HepG2 (cell line): ENCODE measurements at regions not wholly inside any gene's neighbourhood (a gene's known extent, or its start where the extent isn't known, plus 50 kb on each side); places are given as distances from the start of the nearest gene placed in this dataset.

Experiments
- ATAC-seq: fragments of 200-7000 bp; cut with Tn5 transposase; 3 replicates; pipeline ENCODE4 v1.9.1; 2020; ENCODE audit warnings: mild to moderate bottlenecking, moderate library complexity
- BruUV-seq: library from RNA; stranded (reverse); fragments of 400-500 nt; replicated peaks from 2 replicates; lab custom pipeline; 2021; lab: Mats Ljungman, UMichigan
- CTCF ChIA-PET: fragments of 300-600 bp; formaldehyde crosslinking; extraction: SDS; loops from one replicate; lab custom pipeline; 2021; ENCODE audit warnings: low total read pairs, inconsistent platforms, low intra/inter-chr PET ratio; lab: Yijun Ruan, JAX
- POLR2A ChIA-PET: fragments of 350-600 bp; sonication (Branson Sonifier 250); formaldehyde crosslinking; loops from one replicate; lab custom pipeline; 2020; ENCODE audit warnings: antibody characterized with exemption, inconsistent platforms; lab: Yijun Ruan, JAX
- DNase-seq: peaks from one replicate; pipeline ENCODE4 v3.0.0-alpha.2; 2015; ENCODE audit warnings: low spot score
- FAIRE-seq: peaks from 3 replicates; lab custom pipeline; 2011; peaks lifted over from hg19 to GRCh38; lab: Jason Lieb, UNC
- H2AFZ ChIP-seq: one replicate; pipeline ENCODE4 v1.6.1; 2011; ENCODE audit warnings: low read length, inconsistent platforms
- H3K27ac ChIP-seq: fragments of 300-600 bp; 3 replicates; pipeline ENCODE4 v1.8.0; 2011; ENCODE audit warnings: mixed run types, mild to moderate bottlenecking, mixed read lengths, low read length, inconsistent platforms; ENCODE audit not compliant: insufficient read depth; ENCODE audit errors: extremely low read length
- H3K27me3 ChIP-seq, 2 experiments: fragments of 200-600 bp in 1 of 2; 2 replicates in 1 of 2; 3 replicates in 1 of 2; pipeline versions ENCODE4 v1.6.0 to v1.8.0; 2011; ENCODE audit warnings: low read length in 2 of 2, mild to moderate bottlenecking in 2 of 2, moderate library complexity in 2 of 2, inconsistent platforms in 1 of 2; ENCODE audit not compliant: insufficient read depth in 2 of 2, control insufficient read depth in 1 of 2
- H3K36me3 ChIP-seq, 2 experiments: fragments of 200-600 bp in 1 of 2; replicated peaks in 1 of 2; 2 replicates in 1 of 2; 3 replicates in 1 of 2; pipeline versions ENCODE4 v1.5.1 to v1.8.0; 2011; ENCODE audit warnings: low read length in 2 of 2, inconsistent platforms in 1 of 2; ENCODE audit not compliant: insufficient read depth in 2 of 2, control insufficient read depth in 1 of 2
- H3K4me1 ChIP-seq: 2 replicates; pipeline ENCODE4 v1.5.1; 2012; ENCODE audit warnings: low read length, inconsistent platforms; ENCODE audit not compliant: insufficient read depth
- H3K4me2 ChIP-seq: 2 replicates; pipeline ENCODE4 v1.6.0; 2011; ENCODE audit warnings: low read depth, low read length, inconsistent platforms
- H3K4me3 ChIP-seq, 3 experiments: fragments of 200-600 bp in 1 of 3; sonication (generic), shearing (Covaris generic) in 1 of 3; replicated peaks in 1 of 3; 2 replicates each; pipeline ENCODE4 v1.5.1; 2011 to 2016; ENCODE audit warnings: low read length in 3 of 3, inconsistent platforms in 2 of 3, low read depth in 2 of 3, mild to moderate bottlenecking in 2 of 3, control low read depth in 1 of 3, mixed read lengths in 1 of 3; ENCODE audit not compliant: insufficient read depth in 1 of 3
- H3K79me2 ChIP-seq: one replicate; pipeline ENCODE4 v1.6.1; 2011; ENCODE audit warnings: low read length, inconsistent platforms; ENCODE audit not compliant: insufficient read depth
- H3K9ac ChIP-seq: 2 replicates; pipeline ENCODE4 v1.6.0; 2011; ENCODE audit warnings: mild to moderate bottlenecking, low read depth, low read length, inconsistent platforms; ENCODE audit not compliant: insufficient read depth
- H3K9me3 ChIP-seq: 2 replicates; pipeline ENCODE4 v1.5.1; 2012; ENCODE audit warnings: mild to moderate bottlenecking, low read length
- H4K20me1 ChIP-seq: 2 replicates; pipeline ENCODE4 v1.6.0; 2011; ENCODE audit warnings: inconsistent platforms, mild to moderate bottlenecking, low read length, moderate library complexity; ENCODE audit not compliant: insufficient read depth
- FOSL2 ChIP-seq: sonication (generic); formaldehyde crosslinking; IDR thresholded peaks from 2 replicates; pipeline ENCODE4 v1.4.0; 2020; ENCODE audit warnings: missing genetic modification reagents
- SIN3A ChIP-seq: IDR thresholded peaks from 2 replicates; pipeline ENCODE4 v1.6.1; 2011; ENCODE audit warnings: low read depth, mild to moderate bottlenecking, control low read depth, low read length, borderline replicate concordance
- TEAD2 ChIP-seq: sonication (generic); formaldehyde crosslinking; IDR thresholded peaks from 2 replicates; pipeline ENCODE4 v1.9.0; 2021; ENCODE audit warnings: missing genetic modification reagents
- ZFY ChIP-seq: sonication (generic); formaldehyde crosslinking; IDR thresholded peaks from 2 replicates; pipeline ENCODE4 v1.4.0; 2020; ENCODE audit warnings: missing genetic modification reagents
- ZNF343 ChIP-seq: sonication (generic); formaldehyde crosslinking; IDR thresholded peaks from 2 replicates; pipeline ENCODE4 v1.4.0; 2020; ENCODE audit warnings: mild to moderate bottlenecking, missing genetic modification reagents
- ZNF672 ChIP-seq: sonication (generic); formaldehyde crosslinking; IDR thresholded peaks from 2 replicates; pipeline ENCODE4 v1.8.1; 2022; ENCODE audit warnings: missing genetic modification reagents
- ZNF678 ChIP-seq: sonication (generic); formaldehyde crosslinking; IDR thresholded peaks from 2 replicates; pipeline ENCODE4 v1.4.0; 2020; ENCODE audit warnings: mild to moderate bottlenecking, missing genetic modification reagents
- ZNF703 ChIP-seq: sonication (generic); formaldehyde crosslinking; IDR thresholded peaks from 2 replicates; pipeline ENCODE4 v1.5.1; 2020; ENCODE audit warnings: missing genetic modification reagents, mild to moderate bottlenecking, moderate library complexity, borderline replicate concordance
- WGBS: methylation state at CpG from one replicate; pipeline ENCODE4 v1.1.6; 2017; ENCODE audit warnings: low lambda C conversion rate; 5-methylcytosine and 5-hydroxymethylcytosine counted together
- in situ Hi-C: cut with HindIII; loops from 2 replicates; pipeline ENCODE4 v1.10.0; 2017; ENCODE audit warnings: low pct_unique_long_range_greater_than_20kb; ENCODE audit not compliant: extremely low pct_ligation_motif_present
- intact Hi-C: fragments of 100-400 bp; cut with micrococcal nuclease; formaldehyde crosslinking; loops from one replicate; pipeline ENCODE4 v1.10.0; 2022; ENCODE audit not compliant: unreplicated experiment
- TF ChIP-seq, protein P1 (sequence below): sonication (generic); formaldehyde crosslinking; IDR thresholded peaks from 2 replicates; pipeline ENCODE4 v1.5.0; 2020; ENCODE audit warnings: missing genetic modification reagents
- TF ChIP-seq, protein P2 (sequence below): sonication (generic); formaldehyde crosslinking; IDR thresholded peaks from 2 replicates; pipeline ENCODE4 v1.5.1; 2020; ENCODE audit warnings: mild to moderate bottlenecking, missing genetic modification reagents

DNA sequence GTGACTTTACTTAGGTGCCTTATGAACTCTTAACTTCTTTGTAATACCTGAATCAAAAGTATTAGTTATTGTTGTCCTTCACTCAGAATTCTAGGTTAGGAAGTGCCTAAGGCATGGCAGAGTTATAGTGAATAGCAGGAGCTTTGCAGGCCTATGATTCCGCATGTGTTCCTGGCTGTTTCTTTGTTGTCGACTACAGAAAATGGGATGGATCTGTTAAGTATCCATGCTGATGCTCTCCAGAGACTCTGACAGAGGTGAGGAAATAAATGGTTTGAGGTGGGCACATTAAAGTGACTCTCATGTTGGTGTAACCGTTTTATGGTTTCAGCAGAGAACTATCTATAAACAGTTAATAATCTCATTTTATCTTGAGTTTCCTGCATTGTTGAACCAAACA lies 1601.3 kb downstream of the PCDH7 start:
- ATAC-seq = no peak
- H3K9ac ChIP-seq = no peak overlapping the region
- 18% methylated on average over 3 of the region's 3 CpGs for WGBS

DNA sequence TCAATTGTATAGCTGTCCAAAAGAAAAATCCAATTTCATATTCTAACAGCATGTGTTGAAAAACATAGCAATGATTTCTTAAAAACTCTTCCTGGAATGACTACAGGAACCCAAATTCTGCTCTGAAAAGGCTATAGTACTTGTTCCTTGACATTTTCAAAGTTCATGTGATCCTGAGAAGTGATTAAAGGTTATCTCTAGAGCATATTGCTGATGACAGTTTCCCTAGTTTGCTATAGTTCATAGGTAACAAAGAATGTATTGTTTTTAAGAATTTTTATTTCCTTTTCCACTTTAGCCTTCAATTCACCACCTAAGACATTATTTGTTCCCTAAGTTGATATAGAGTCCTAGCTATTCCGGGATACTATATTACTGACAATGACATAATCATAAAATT lies 1614.6 kb downstream of the PCDH7 start:
- DNase-seq (no peak), FAIRE-seq (no peak), ATAC-seq (no peak)
- H3K4me1 ChIP-seq = no peaks in the 10 kb centered on the region
- no peaks in the 10 kb centered on the region for H3K27me3 ChIP-seq
- WGBS = 3% methylated on average over 1 of the region's 1 CpG
- intact Hi-C loops = no loop called here
- H3K79me2 ChIP-seq = no peaks in the 10 kb centered on the region
- H3K4me3 ChIP-seq = no peak overlapping the region
- H3K9ac ChIP-seq = no peak overlapping the region
- H3K36me3 ChIP-seq = no peaks in the 10 kb centered on the region
- H3K9me3 ChIP-seq = peaks cover 19% of the 10 kb centered on the region
- CTCF ChIA-PET = no interaction called here
- BruUV-seq = no TSS peak
- TF ChIP-seq, protein P1, sequence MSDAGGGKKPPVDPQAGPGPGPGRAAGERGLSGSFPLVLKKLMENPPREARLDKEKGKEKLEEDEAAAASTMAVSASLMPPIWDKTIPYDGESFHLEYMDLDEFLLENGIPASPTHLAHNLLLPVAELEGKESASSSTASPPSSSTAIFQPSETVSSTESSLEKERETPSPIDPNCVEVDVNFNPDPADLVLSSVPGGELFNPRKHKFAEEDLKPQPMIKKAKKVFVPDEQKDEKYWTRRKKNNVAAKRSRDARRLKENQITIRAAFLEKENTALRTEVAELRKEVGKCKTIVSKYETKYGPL (CRISPR knock-in tag) = no peak
- TF ChIP-seq SIN3A = no peak
- in situ Hi-C loops = no loop called here
- H3K4me2 ChIP-seq = no peak overlapping the region
- POLR2A ChIA-PET = no interaction called here
- H3K27ac ChIP-seq = no peak overlapping the region
- no peaks in the 10 kb centered on the region for H4K20me1 ChIP-seq
- H2AFZ ChIP-seq = no peak overlapping the region

More for the DNA sequence above, 1601.3 kb downstream of the PCDH7 start:
- Histone ChIP-seq H4K20me1 (no peaks in the 10 kb centered on the region), H3K4me2 (no peak overlapping the region), H3K27ac (no peak overlapping the region), H3K9me3 (peaks cover 88% of the 10 kb centered on the region), H3K36me3 (no peaks in the 10 kb centered on the region), H2AFZ (no peak overlapping the region), H3K27me3 (no peaks in the 10 kb centered on the region), H3K4me1 (no peaks in the 10 kb centered on the region), H3K79me2 (no peaks in the 10 kb centered on the region), H3K4me3 (no peak overlapping the region)
- no peak for DNase-seq
- in situ Hi-C loops (no loop called here), intact Hi-C loops (no loop called here)
- no peak for FAIRE-seq
- BruUV-seq = no TSS peak
- ChIA-PET CTCF (no interaction called here), POLR2A (no interaction called here)
- TF ChIP-seq ZNF672 (CRISPR knock-in tag) (no peak), FOSL2 (CRISPR knock-in tag) (no peak), ZNF678 (CRISPR knock-in tag) (no peak), TEAD2 (CRISPR knock-in tag) (no peak), ZNF703 (CRISPR knock-in tag) (no peak), ZFY (CRISPR knock-in tag) (no peak), ZNF343 (CRISPR knock-in tag) (no peak)
- TF ChIP-seq, protein P2, sequence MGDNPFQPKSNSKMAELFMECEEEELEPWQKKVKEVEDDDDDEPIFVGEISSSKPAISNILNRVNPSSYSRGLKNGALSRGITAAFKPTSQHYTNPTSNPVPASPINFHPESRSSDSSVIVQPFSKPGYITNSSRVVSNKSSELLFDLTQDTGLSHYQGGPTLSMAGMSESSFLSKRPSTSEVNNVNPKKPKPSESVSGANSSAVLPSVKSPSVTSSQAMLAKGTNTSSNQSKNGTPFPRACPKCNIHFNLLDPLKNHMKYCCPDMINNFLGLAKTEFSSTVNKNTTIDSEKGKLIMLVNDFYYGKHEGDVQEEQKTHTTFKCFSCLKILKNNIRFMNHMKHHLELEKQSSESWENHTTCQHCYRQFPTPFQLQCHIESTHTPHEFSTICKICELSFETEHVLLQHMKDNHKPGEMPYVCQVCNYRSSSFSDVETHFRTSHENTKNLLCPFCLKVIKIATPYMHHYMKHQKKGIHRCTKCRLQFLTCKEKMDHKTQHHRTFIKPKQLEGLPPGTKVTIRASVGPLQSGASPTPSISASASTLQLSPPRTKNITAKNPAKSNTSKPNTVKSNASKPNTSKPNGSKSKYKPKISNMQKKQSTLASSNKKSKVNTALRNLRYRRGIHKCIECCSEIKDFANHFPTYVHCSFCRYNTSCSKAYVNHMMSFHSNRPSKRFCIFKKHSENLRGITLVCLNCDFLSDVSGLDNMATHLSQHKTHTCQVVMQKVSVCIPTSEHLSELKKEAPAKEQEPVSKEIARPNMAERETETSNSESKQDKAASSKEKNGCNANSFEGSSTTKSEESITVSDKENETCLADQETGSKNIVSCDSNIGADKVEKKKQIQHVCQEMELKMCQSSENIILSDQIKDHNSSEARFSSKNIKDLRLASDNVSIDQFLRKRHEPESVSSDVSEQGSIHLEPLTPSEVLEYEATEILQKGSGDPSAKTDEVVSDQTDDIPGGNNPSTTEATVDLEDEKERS (CRISPR knock-in tag) = no peak
